Heart left ventricle (tissue), 13 donors: ENCODE measurements at regions not wholly inside any gene's neighbourhood (a gene's known extent, or its start where the extent isn't known, plus 50 kb on each side); places are given as distances from the start of the nearest gene placed in this dataset.

Source experiments
- POLR2A ChIP-seq, 2 donors: fragments of 450-650 bp; IDR thresholded peaks; one replicate each; pipeline ENCODE4 v1.6.1; 2017; ENCODE audit warnings: antibody characterized with exemption in 2 of 2, mild to moderate bottlenecking in 2 of 2, moderate library complexity in 2 of 2
- TF ChIP-seq, protein P1 (sequence below), 12 donors: fragments of 200-600 bp; sonication (generic) in 4 of 12; IDR thresholded peaks; one replicate each; pipeline versions ENCODE4 v1.5.0 to v1.8.0; 2018 to 2022; ENCODE audit warnings: antibody characterized with exemption in 12 of 12, mild to moderate bottlenecking in 5 of 12
- donor health status: ischemic (EF 13 %, LVEDD 7.1; RV severe dilation, severe dysfunction).
- donor health status: DM: no; HTN: yes; CAD: no.
- donor health status: DM: no; HTN: no; CAD: no.
- donor health status: ischemic (EF 25% LVEDD 6.9; RV normal size, moderate dysfunction).
- donor health status: ischemic (EF 25% LVEDD 5.7; RV mildly dilated, moderate dysfunction).
- donor health status: ischemic (EF 35%, LVEDD 5.7; RV mildly dilated, moderate dysfunction).
- donor health status: nonischemic (EF 11% LVEDD 7.7; RV severe dilation, severe dysfunction).
- donor health status: DM: yes; HTN: yes; CAD: no.
- donor health status: PGD.
- donor health status: ischemic (EF 29% LVEDD 5.4; RV normal size, mild dysfunction).
- donor health status: nonischemic (EF 23%, LVEDD 6.1; RV moderate dilation, normal function).

- TF ChIP-seq, protein P1, sequence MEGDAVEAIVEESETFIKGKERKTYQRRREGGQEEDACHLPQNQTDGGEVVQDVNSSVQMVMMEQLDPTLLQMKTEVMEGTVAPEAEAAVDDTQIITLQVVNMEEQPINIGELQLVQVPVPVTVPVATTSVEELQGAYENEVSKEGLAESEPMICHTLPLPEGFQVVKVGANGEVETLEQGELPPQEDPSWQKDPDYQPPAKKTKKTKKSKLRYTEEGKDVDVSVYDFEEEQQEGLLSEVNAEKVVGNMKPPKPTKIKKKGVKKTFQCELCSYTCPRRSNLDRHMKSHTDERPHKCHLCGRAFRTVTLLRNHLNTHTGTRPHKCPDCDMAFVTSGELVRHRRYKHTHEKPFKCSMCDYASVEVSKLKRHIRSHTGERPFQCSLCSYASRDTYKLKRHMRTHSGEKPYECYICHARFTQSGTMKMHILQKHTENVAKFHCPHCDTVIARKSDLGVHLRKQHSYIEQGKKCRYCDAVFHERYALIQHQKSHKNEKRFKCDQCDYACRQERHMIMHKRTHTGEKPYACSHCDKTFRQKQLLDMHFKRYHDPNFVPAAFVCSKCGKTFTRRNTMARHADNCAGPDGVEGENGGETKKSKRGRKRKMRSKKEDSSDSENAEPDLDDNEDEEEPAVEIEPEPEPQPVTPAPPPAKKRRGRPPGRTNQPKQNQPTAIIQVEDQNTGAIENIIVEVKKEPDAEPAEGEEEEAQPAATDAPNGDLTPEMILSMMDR (IDR thresholded peaks at IDR 0.05), result no peak
- no peak for TF ChIP-seq POLR2A (IDR thresholded peaks at IDR 0.05)
Measured at GRCh38 chr7:35526645-35527044, 168.3 kb downstream of the HERPUD2 start.
